ENCODE measurements at regions not wholly inside any gene's neighbourhood (a gene's known extent, or its start where the extent isn't known, plus 50 kb on each side); places are given as distances from the start of the nearest gene placed in this dataset.

DNA sequence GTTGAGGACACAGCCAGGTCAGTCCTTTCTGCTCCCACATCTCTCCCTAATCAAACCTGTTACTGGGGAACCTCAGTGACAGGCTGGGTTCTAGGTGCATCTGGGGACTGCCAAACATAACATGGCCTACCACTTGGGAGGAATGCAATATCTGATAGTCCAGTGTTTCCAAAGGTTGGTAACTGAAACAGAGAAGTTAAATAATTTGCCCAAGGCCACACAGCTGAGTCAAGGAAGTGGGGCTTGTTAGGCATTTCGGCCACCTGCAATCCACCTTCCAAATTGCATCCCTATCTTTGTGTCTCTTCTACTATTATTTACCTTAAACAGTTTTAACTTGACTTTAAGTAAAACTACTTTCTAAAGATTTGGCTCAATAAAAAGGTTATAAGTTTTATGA, 731.3 kb downstream of the UQCRFS1 start:
- no peak overlapping the region for H3K4me3 ChIP-seq (ENCODE audit: low read length in 2 of 2)
- peak overlapping the region; percentile 60 for H3K14ac ChIP-seq (ENCODE audit: low read length)
- no peak for DNase-seq (ENCODE audit: low spot score)
- H3K27ac ChIP-seq (replicated peaks; ENCODE audit: low read length): no peak overlapping the region
- no CpG with 5 or more reads among the region's 1 CpG for WGBS, 2 donors (ENCODE audit: extremely low coverage in 2 of 2, insufficient read length in 2 of 2, insufficient replicate concordance in 1 of 2)
- no peaks in the 10 kb centered on the region for H3K27me3 ChIP-seq (ENCODE audit: control insufficient read depth in 3 of 3, insufficient read depth in 3 of 3, low read depth in 1 of 3, low read length in 3 of 3)
- H2BK5ac ChIP-seq (ENCODE audit: low read length): no peak overlapping the region
- H3K4me2 ChIP-seq (ENCODE audit: insufficient read depth, low read length, poor library complexity, severe bottlenecking): no peak overlapping the region
- no peaks in the 10 kb centered on the region for H3K9me3 ChIP-seq (replicated peaks in 1 of 2; ENCODE audit: control insufficient read depth in 2 of 2, insufficient read depth in 1 of 2, low read depth in 1 of 2, low read length in 2 of 2)
- H2BK12ac ChIP-seq (ENCODE audit: low read length): no peak overlapping the region
- no peak overlapping the region for H3K4ac ChIP-seq (ENCODE audit: low read length)
- no peak overlapping the region for H4K8ac ChIP-seq (ENCODE audit: low read depth, low read length)
- no peak overlapping the region for H2BK120ac ChIP-seq (ENCODE audit: low read depth, low read length)
- no peak overlapping the region for H4K91ac ChIP-seq (ENCODE audit: low read depth, low read length, poor library complexity)
- H3K36me3 ChIP-seq (replicated peaks in 1 of 2; ENCODE audit: control insufficient read depth in 2 of 2, insufficient read depth in 2 of 2, low read length in 2 of 2): no peaks in the 10 kb centered on the region
- H3K79me1 ChIP-seq (ENCODE audit: low read depth, low read length): no peaks in the 10 kb centered on the region
- peak overlapping the region; percentile 59 for H2AK5ac ChIP-seq (ENCODE audit: low read depth, low read length)
- peak overlapping the region; percentile 43 for H2BK15ac ChIP-seq (ENCODE audit: low read length)
- no peak overlapping the region for H3K23ac ChIP-seq (ENCODE audit: low read depth, low read length, poor library complexity)
- no peak overlapping the region for H2AFZ ChIP-seq (ENCODE audit: low read length)
- peaks cover 0 to 9% of the 10 kb centered on the region in 2 donors for H3K4me1 ChIP-seq (ENCODE audit: control insufficient read depth in 2 of 2, insufficient read depth in 1 of 2, low read depth in 1 of 2, low read length in 2 of 2)
- H3K18ac ChIP-seq (ENCODE audit: low read length): peak overlapping the region; percentile 84
- no peak overlapping the region for H3K9ac ChIP-seq (ENCODE audit: low read depth, low read length, poor library complexity)

DNA sequence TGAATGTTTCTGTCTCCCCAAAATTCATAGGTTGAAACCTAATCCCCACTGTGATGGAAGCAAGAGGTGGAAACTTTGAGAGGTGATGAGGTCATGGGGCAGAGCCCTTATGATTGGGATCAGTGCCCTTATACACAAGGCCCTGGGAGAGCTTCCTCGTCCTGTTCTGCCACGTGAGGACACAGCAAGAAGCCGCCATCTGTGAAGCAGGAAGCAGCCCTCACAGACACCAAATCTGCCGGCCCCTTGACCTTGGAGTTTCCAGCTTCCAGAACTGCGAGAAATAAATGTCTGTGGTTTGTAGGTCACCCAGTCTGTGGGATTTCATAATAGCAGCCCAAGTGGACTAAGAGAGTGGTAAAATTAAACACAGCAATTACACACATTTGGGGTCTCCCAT, 737.4 kb downstream of the UQCRFS1 start:
- Histone ChIP-seq H3K4me1 (ENCODE audit: control insufficient read depth in 2 of 2, insufficient read depth in 1 of 2, low read depth in 1 of 2, low read length in 2 of 2) (peaks cover 0 to 2% of the 10 kb centered on the region in 2 donors), H3K4ac (ENCODE audit: low read length) (no peak overlapping the region), H3K14ac (ENCODE audit: low read length) (no peak overlapping the region), H3K27me3 (ENCODE audit: control insufficient read depth in 3 of 3, insufficient read depth in 3 of 3, low read depth in 1 of 3, low read length in 3 of 3) (no peaks in the 10 kb centered on the region), H2BK15ac (ENCODE audit: low read length) (no peak overlapping the region), H4K91ac (ENCODE audit: low read depth, low read length, poor library complexity) (no peak overlapping the region), H3K36me3 (replicated peaks in 1 of 2; ENCODE audit: control insufficient read depth in 2 of 2, insufficient read depth in 2 of 2, low read length in 2 of 2) (no peaks in the 10 kb centered on the region), H3K27ac (replicated peaks; ENCODE audit: low read length) (no peak overlapping the region), H4K8ac (ENCODE audit: low read depth, low read length) (no peak overlapping the region), H3K79me1 (ENCODE audit: low read depth, low read length) (no peaks in the 10 kb centered on the region), H2AFZ (ENCODE audit: low read length) (no peak overlapping the region), H2AK5ac (ENCODE audit: low read depth, low read length) (no peak overlapping the region), H3K4me3 (ENCODE audit: low read length in 2 of 2) (no peak overlapping the region), H2BK12ac (ENCODE audit: low read length) (no peak overlapping the region), H3K23ac (ENCODE audit: low read depth, low read length, poor library complexity) (no peak overlapping the region), H3K18ac (ENCODE audit: low read length) (no peak overlapping the region), H2BK120ac (ENCODE audit: low read depth, low read length) (no peak overlapping the region), H3K4me2 (ENCODE audit: insufficient read depth, low read length, poor library complexity, severe bottlenecking) (no peak overlapping the region), H3K9ac (ENCODE audit: low read depth, low read length, poor library complexity) (no peak overlapping the region), H2BK5ac (ENCODE audit: low read length) (no peak overlapping the region), H3K9me3 (replicated peaks in 1 of 2; ENCODE audit: control insufficient read depth in 2 of 2, insufficient read depth in 1 of 2, low read depth in 1 of 2, low read length in 2 of 2) (no peaks in the 10 kb centered on the region)
- DNase-seq (ENCODE audit: low spot score): no peak
- WGBS, 2 donors (ENCODE audit: extremely low coverage in 2 of 2, insufficient read length in 2 of 2, insufficient replicate concordance in 1 of 2): no CpG with 5 or more reads among the region's 5 CpGs

GRCh38 chr19:28472843-28473242, 740.1 kb downstream of the UQCRFS1 start:
- Histone ChIP-seq H3K4me3 (ENCODE audit: low read length in 2 of 2) (no peak overlapping the region), H3K79me1 (ENCODE audit: low read depth, low read length) (no peaks in the 10 kb centered on the region), H2AFZ (ENCODE audit: low read length) (no peak overlapping the region), H3K23ac (ENCODE audit: low read depth, low read length, poor library complexity) (no peak overlapping the region), H3K27me3 (ENCODE audit: control insufficient read depth in 3 of 3, insufficient read depth in 3 of 3, low read depth in 1 of 3, low read length in 3 of 3) (no peaks in the 10 kb centered on the region), H3K36me3 (replicated peaks in 1 of 2; ENCODE audit: control insufficient read depth in 2 of 2, insufficient read depth in 2 of 2, low read length in 2 of 2) (no peaks in the 10 kb centered on the region), H3K9ac (ENCODE audit: low read depth, low read length, poor library complexity) (no peak overlapping the region), H3K9me3 (replicated peaks in 1 of 2; ENCODE audit: control insufficient read depth in 2 of 2, insufficient read depth in 1 of 2, low read depth in 1 of 2, low read length in 2 of 2) (no peaks in the 10 kb centered on the region), H2BK15ac (ENCODE audit: low read length) (no peak overlapping the region), H3K14ac (ENCODE audit: low read length) (no peak overlapping the region), H2BK5ac (ENCODE audit: low read length) (no peak overlapping the region), H4K8ac (ENCODE audit: low read depth, low read length) (no peak overlapping the region), H3K4ac (ENCODE audit: low read length) (no peak overlapping the region), H4K91ac (ENCODE audit: low read depth, low read length, poor library complexity) (no peak overlapping the region), H2BK12ac (ENCODE audit: low read length) (no peak overlapping the region), H3K27ac (replicated peaks; ENCODE audit: low read length) (no peak overlapping the region), H2AK5ac (ENCODE audit: low read depth, low read length) (no peak overlapping the region), H3K4me1 (ENCODE audit: control insufficient read depth in 2 of 2, insufficient read depth in 1 of 2, low read depth in 1 of 2, low read length in 2 of 2) (peaks cover 0 to 9% of the 10 kb centered on the region in 2 donors), H3K18ac (ENCODE audit: low read length) (no peak overlapping the region), H2BK120ac (ENCODE audit: low read depth, low read length) (no peak overlapping the region), H3K4me2 (ENCODE audit: insufficient read depth, low read length, poor library complexity, severe bottlenecking) (no peak overlapping the region)
- WGBS, 2 donors (ENCODE audit: extremely low coverage in 2 of 2, insufficient read length in 2 of 2, insufficient replicate concordance in 1 of 2): no CpG with 5 or more reads among the region's 7 CpGs
- DNase-seq (ENCODE audit: low spot score): no peak

GRCh38 chr19:28471731-28472510, 741.0 kb downstream of the UQCRFS1 start:
- Histone ChIP-seq H2BK15ac (ENCODE audit: low read length) (no peak overlapping the region), H3K79me1 (ENCODE audit: low read depth, low read length) (no peaks in the 10 kb centered on the region), H3K27ac (replicated peaks; ENCODE audit: low read length) (no peak overlapping the region), H3K4me3 (ENCODE audit: low read length in 2 of 2) (no peak overlapping the region), H2BK5ac (ENCODE audit: low read length) (no peak overlapping the region), H3K9ac (ENCODE audit: low read depth, low read length, poor library complexity) (no peak overlapping the region), H3K36me3 (replicated peaks in 1 of 2; ENCODE audit: control insufficient read depth in 2 of 2, insufficient read depth in 2 of 2, low read length in 2 of 2) (no peaks in the 10 kb centered on the region), H2BK12ac (ENCODE audit: low read length) (no peak overlapping the region), H3K4me1 (ENCODE audit: control insufficient read depth in 2 of 2, insufficient read depth in 1 of 2, low read depth in 1 of 2, low read length in 2 of 2) (peaks cover 0 to 9% of the 10 kb centered on the region in 2 donors), H3K23ac (ENCODE audit: low read depth, low read length, poor library complexity) (no peak overlapping the region), H2AFZ (ENCODE audit: low read length) (no peak overlapping the region), H3K4me2 (ENCODE audit: insufficient read depth, low read length, poor library complexity, severe bottlenecking) (no peak overlapping the region), H2BK120ac (ENCODE audit: low read depth, low read length) (no peak overlapping the region), H3K14ac (ENCODE audit: low read length) (no peak overlapping the region), H2AK5ac (ENCODE audit: low read depth, low read length) (no peak overlapping the region), H4K8ac (ENCODE audit: low read depth, low read length) (no peak overlapping the region), H3K4ac (ENCODE audit: low read length) (no peak overlapping the region), H3K18ac (ENCODE audit: low read length) (no peak overlapping the region), H4K91ac (ENCODE audit: low read depth, low read length, poor library complexity) (no peak overlapping the region), H3K9me3 (replicated peaks in 1 of 2; ENCODE audit: control insufficient read depth in 2 of 2, insufficient read depth in 1 of 2, low read depth in 1 of 2, low read length in 2 of 2) (no peaks in the 10 kb centered on the region), H3K27me3 (ENCODE audit: control insufficient read depth in 3 of 3, insufficient read depth in 3 of 3, low read depth in 1 of 3, low read length in 3 of 3) (no peaks in the 10 kb centered on the region)
- DNase-seq (ENCODE audit: low spot score): no peak
- no CpG with 5 or more reads among the region's 7 CpGs for WGBS, 2 donors (ENCODE audit: extremely low coverage in 2 of 2, insufficient read length in 2 of 2, insufficient replicate concordance in 1 of 2)

All from neuronal stem cell (in vitro differentiated cells).